ENCODE measurements at regions not wholly inside any gene's neighbourhood (a gene's known extent, or its start where the extent isn't known, plus 50 kb on each side); places are given as distances from the start of the nearest gene placed in this dataset.

DNA sequence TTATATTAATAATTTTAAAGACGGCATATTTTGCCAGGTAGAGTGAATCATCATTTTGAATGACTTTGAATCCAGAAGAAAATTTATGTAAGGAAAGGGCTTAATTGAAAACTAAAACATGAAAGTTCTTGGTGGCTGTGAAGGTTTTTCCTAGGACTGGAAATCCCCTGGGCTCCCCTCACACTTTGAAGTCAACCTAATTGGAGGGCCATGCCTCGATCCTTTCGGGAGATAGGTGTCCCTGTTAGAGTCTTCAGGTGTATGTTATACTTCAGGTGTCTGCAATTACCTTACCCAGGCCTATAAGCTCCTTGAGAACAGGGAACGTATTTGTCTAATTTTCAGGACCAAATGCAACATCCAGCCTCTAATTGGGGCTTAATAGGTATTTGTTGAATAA, 73.0 kb downstream of the ARL4C start:
- TF ChIP-seq, protein P1, sequence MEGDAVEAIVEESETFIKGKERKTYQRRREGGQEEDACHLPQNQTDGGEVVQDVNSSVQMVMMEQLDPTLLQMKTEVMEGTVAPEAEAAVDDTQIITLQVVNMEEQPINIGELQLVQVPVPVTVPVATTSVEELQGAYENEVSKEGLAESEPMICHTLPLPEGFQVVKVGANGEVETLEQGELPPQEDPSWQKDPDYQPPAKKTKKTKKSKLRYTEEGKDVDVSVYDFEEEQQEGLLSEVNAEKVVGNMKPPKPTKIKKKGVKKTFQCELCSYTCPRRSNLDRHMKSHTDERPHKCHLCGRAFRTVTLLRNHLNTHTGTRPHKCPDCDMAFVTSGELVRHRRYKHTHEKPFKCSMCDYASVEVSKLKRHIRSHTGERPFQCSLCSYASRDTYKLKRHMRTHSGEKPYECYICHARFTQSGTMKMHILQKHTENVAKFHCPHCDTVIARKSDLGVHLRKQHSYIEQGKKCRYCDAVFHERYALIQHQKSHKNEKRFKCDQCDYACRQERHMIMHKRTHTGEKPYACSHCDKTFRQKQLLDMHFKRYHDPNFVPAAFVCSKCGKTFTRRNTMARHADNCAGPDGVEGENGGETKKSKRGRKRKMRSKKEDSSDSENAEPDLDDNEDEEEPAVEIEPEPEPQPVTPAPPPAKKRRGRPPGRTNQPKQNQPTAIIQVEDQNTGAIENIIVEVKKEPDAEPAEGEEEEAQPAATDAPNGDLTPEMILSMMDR (IDR thresholded peaks at IDR 0.05) = no peak
- H3K4me1 ChIP-seq (ENCODE audit: control insufficient read depth, insufficient read depth, low read length) = peaks cover 91% of the 10 kb centered on the region
- peak in 1 of 2 donors; percentile 72 for DNase-seq
- H3K4me3 Mint-ChIP-seq = no peak overlapping the region
- H3K27ac Mint-ChIP-seq = peak overlapping the region; percentile 98 to 100
- no peaks in the 10 kb centered on the region for H3K9me3 Mint-ChIP-seq
- peak overlapping the region; percentile 98 for H3K27ac ChIP-seq (ENCODE audit: low read length)
- intact Hi-C loops (cut with micrococcal nuclease) = loop anchor here (2.0 to 10.0 kb wide), 3 partner anchors 67 to 429 kb away; no protein-coding TSS in a partner anchor
- H3K36me3 ChIP-seq (ENCODE audit: control insufficient read depth, insufficient read depth, low read length) = no peaks in the 10 kb centered on the region
- H3K27me3 Mint-ChIP-seq (ENCODE audit: low read depth in 2 of 2) = no peaks in the 10 kb centered on the region
- peaks cover 3% of the 10 kb centered on the region for H3K9me3 ChIP-seq (ENCODE audit: control insufficient read depth, insufficient read depth, low read length)
- no peaks in the 10 kb centered on the region for H3K27me3 ChIP-seq (ENCODE audit: control insufficient read depth, insufficient read depth, low read length)
- H3K4me3 ChIP-seq (ENCODE audit: low read length) = no peak overlapping the region
- 85% methylated on average over 4 of the region's 4 CpGs for WGBS (ENCODE audit: insufficient coverage)
- ATAC-seq = no peak
- H3K36me3 Mint-ChIP-seq = no peaks in the 10 kb centered on the region
- peaks cover 85 to 90% of the 10 kb centered on the region in 2 donors for H3K4me1 Mint-ChIP-seq

DNA sequence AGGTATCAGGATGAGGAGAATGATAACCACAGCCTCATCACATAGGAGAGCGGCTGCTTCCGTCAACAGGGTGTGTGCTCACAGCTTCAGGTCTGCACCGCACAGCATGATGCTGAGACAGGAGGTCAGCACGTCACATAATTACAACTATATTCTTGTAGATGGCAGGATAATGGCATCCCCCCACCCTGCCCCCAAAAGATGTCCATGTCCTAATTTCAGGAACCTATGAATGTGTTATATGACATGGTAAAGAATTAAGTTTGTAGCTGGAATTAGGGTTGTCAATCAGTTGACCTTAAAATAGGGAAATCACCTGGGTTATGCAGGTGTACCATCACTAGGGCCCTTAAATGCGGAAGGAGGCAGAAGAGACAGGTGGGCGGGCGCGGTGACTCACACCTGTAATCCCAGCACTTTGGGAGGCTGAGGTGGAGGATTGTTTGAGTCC, 73.9 kb downstream of the ARL4C start:
- H3K4me1 ChIP-seq (ENCODE audit: control insufficient read depth, insufficient read depth, low read length) = peaks cover 82% of the 10 kb centered on the region
- WGBS (ENCODE audit: insufficient coverage) = 53% methylated on average over 7 of the region's 8 CpGs
- Mint-ChIP-seq H3K27me3 (ENCODE audit: low read depth in 2 of 2) (no peaks in the 10 kb centered on the region), H3K9me3 (peaks cover 0 to 3% of the 10 kb centered on the region in 2 donors), H3K4me1 (peaks cover 77 to 87% of the 10 kb centered on the region in 2 donors), H3K27ac (peak overlapping the region; percentile 98 to 100), H3K36me3 (no peaks in the 10 kb centered on the region), H3K4me3 (peak overlapping the region; percentile 85)
- intact Hi-C loops (cut with micrococcal nuclease) = loop anchor here (2.0 to 10.0 kb wide), 3 partner anchors 68 to 428 kb away; no protein-coding TSS in a partner anchor
- H3K36me3 ChIP-seq (ENCODE audit: control insufficient read depth, insufficient read depth, low read length) = no peaks in the 10 kb centered on the region
- DNase-seq (peak; percentile 59 to 91), ATAC-seq (peak; percentile 57 to 83 (median 81))
- H3K4me3 ChIP-seq (ENCODE audit: low read length) = no peak overlapping the region
- TF ChIP-seq, protein P1 (IDR thresholded peaks at IDR 0.05) = no peak
- H3K27ac ChIP-seq (ENCODE audit: low read length) = peak overlapping the region; percentile 98
- H3K27me3 ChIP-seq (ENCODE audit: control insufficient read depth, insufficient read depth, low read length) = no peaks in the 10 kb centered on the region
- peaks cover 3% of the 10 kb centered on the region for H3K9me3 ChIP-seq (ENCODE audit: control insufficient read depth, insufficient read depth, low read length)

DNA sequence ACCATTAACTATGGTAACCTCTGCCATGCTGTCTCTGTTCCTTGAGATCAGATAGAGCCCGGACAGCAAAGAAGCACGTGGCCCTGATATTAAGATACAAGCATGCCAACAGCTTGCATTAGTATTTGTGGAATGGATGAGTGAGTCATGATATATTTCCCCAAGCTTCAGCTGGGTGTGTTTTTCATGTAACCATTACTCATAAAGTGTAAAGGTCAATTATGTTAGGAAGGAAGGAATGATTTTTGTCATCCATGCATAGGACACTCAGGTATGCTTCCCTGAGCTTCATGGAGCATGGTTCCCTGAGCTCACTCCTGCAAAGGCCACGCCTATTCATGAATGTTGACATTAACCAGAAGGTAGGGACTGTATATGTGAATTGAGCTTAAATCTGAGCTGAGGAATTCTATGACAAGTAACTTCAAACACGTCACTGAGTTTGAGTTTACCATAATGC, 74.6 kb downstream of the ARL4C start:
- intact Hi-C loops (cut with micrococcal nuclease) = loop anchor here (2.0 to 10.0 kb wide), 3 partner anchors 68 to 428 kb away; no protein-coding TSS in a partner anchor
- TF ChIP-seq, protein P1 (IDR thresholded peaks at IDR 0.05) = no peak
- WGBS (ENCODE audit: insufficient coverage) = 65% methylated on average over 3 of the region's 4 CpGs
- Histone ChIP-seq H3K4me1 (ENCODE audit: control insufficient read depth, insufficient read depth, low read length) (peaks cover 75% of the 10 kb centered on the region), H3K27me3 (ENCODE audit: control insufficient read depth, insufficient read depth, low read length) (no peaks in the 10 kb centered on the region), H3K27ac (ENCODE audit: low read length) (peak overlapping the region; percentile 98), H3K36me3 (ENCODE audit: control insufficient read depth, insufficient read depth, low read length) (no peaks in the 10 kb centered on the region), H3K9me3 (ENCODE audit: control insufficient read depth, insufficient read depth, low read length) (peaks cover 3% of the 10 kb centered on the region), H3K4me3 (ENCODE audit: low read length) (no peak overlapping the region)
- H3K27ac Mint-ChIP-seq = peak overlapping the region; percentile 98 to 100
- peak overlapping the region; percentile 85 for H3K4me3 Mint-ChIP-seq
- H3K36me3 Mint-ChIP-seq = no peaks in the 10 kb centered on the region
- peak in 1 of 2 donors; percentile 60 for DNase-seq
- ATAC-seq = peak in 1 of 3 donors; percentile 12
- H3K27me3 Mint-ChIP-seq (ENCODE audit: low read depth in 2 of 2) = no peaks in the 10 kb centered on the region
- peaks cover 71 to 80% of the 10 kb centered on the region in 2 donors for H3K4me1 Mint-ChIP-seq
- peaks cover 0 to 3% of the 10 kb centered on the region in 2 donors for H3K9me3 Mint-ChIP-seq

All from natural killer cell (primary cell).